Fibroblast of lung (primary cell): ENCODE measurements at regions not wholly inside any gene's neighbourhood (a gene's known extent, or its start where the extent isn't known, plus 50 kb on each side); places are given as distances from the start of the nearest gene placed in this dataset.

ENCODE experiments used
- EZH2 ChIP-seq: IDR thresholded peaks from 2 replicates; pipeline ENCODE4 v1.5.1; 2012; ENCODE audit warnings: low read length, control low read depth, mild to moderate bottlenecking; ENCODE audit errors: missing control alignments
- TF ChIP-seq, protein P1 (sequence below), 2 donors: IDR thresholded peaks in 1 of 2; conservative IDR thresholded peaks in 1 of 2; 1 replicate in 1 of 2; 2 replicates in 1 of 2; pipeline ENCODE4 v1.5.1; 2011 to 2012; ENCODE audit warnings: low read length in 2 of 2, control low read depth in 1 of 2, inconsistent platforms in 1 of 2, low read depth in 1 of 2, mild to moderate bottlenecking in 1 of 2

DNA sequence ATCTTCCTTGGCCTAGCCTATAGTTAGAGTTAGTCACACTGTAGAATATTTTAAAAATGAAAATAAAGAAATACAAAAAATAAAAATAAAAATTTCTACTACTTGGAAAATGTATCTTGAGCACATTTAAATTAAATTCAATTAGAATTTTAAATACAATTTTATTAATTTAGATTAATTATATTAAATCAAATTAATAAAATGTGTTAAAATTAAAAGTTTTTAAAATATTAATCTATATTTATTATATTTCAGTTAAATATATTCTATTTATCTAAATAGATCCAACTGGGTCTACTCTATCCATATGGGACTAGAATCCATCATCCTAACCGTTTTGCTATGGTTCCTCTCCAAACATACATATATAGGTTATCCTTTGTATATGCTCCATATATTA is 588.3 kb upstream of the TMPRSS15 start:
- TF ChIP-seq, protein P1, sequence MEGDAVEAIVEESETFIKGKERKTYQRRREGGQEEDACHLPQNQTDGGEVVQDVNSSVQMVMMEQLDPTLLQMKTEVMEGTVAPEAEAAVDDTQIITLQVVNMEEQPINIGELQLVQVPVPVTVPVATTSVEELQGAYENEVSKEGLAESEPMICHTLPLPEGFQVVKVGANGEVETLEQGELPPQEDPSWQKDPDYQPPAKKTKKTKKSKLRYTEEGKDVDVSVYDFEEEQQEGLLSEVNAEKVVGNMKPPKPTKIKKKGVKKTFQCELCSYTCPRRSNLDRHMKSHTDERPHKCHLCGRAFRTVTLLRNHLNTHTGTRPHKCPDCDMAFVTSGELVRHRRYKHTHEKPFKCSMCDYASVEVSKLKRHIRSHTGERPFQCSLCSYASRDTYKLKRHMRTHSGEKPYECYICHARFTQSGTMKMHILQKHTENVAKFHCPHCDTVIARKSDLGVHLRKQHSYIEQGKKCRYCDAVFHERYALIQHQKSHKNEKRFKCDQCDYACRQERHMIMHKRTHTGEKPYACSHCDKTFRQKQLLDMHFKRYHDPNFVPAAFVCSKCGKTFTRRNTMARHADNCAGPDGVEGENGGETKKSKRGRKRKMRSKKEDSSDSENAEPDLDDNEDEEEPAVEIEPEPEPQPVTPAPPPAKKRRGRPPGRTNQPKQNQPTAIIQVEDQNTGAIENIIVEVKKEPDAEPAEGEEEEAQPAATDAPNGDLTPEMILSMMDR (conservative IDR thresholded peaks at IDR 0.05 in 1 of 2, IDR thresholded peaks at IDR 0.05 in 1 of 2; ENCODE audit: low read depth in 1 of 2, low read length in 2 of 2): no peak
- TF ChIP-seq EZH2: no peak
